Activated T-helper 1 cell treated with anti-CD3 and anti-CD28 coated beads, Interleukin-12 subunit alpha, Interleukin-12 subunit beta, Interleukin-2, Interleukin-4 antibody, amounts not matched to agents 30 ng/mL and 10 ng/mL and 1 ng/mL, durations not matched to agents 14 hours and 24 hours and 36 hours (primary cell): ENCODE measurements at regions not wholly inside any gene's neighbourhood (a gene's known extent, or its start where the extent isn't known, plus 50 kb on each side); places are given as distances from the start of the nearest gene placed in this dataset.

ENCODE experiments used
- DNase-seq: peaks from one replicate; pipeline ENCODE4 v3.0.0; 2021; ENCODE audit warnings: low spot score
- H3K27ac Mint-ChIP-seq: one replicate; pipeline ENCODE4 v1.8.0; 2021; ENCODE audit warnings: mild to moderate bottlenecking, mixed read lengths
- H3K27me3 Mint-ChIP-seq: one replicate; pipeline ENCODE4 v1.8.0; 2022; ENCODE audit warnings: mild to moderate bottlenecking, moderate library complexity, mixed read lengths; ENCODE audit not compliant: insufficient read depth
- H3K36me3 Mint-ChIP-seq: one replicate; pipeline ENCODE4 v1.8.0; 2021; ENCODE audit warnings: low read depth, mixed read lengths
- H3K4me1 Mint-ChIP-seq: one replicate; pipeline ENCODE4 v1.8.0; 2021; ENCODE audit warnings: low read depth, mixed read lengths
- H3K4me3 Mint-ChIP-seq: one replicate; pipeline ENCODE4 v1.8.0; 2021; ENCODE audit warnings: mild to moderate bottlenecking, moderate library complexity, mixed read lengths
- H3K9me3 Mint-ChIP-seq: one replicate; pipeline ENCODE4 v1.8.0; 2021; ENCODE audit warnings: mixed read lengths
- intact Hi-C: fragments of 100-400 bp; cut with micrococcal nuclease; formaldehyde crosslinking; loops from one replicate; pipeline ENCODE4 v1.15.1; 2024

- no peaks in the 10 kb centered on the region for H3K27me3 Mint-ChIP-seq
- H3K36me3 Mint-ChIP-seq: no peaks in the 10 kb centered on the region
- H3K4me1 Mint-ChIP-seq: no peaks in the 10 kb centered on the region
- DNase-seq: no peak
- no peaks in the 10 kb centered on the region for H3K9me3 Mint-ChIP-seq
- intact Hi-C loops: no loop called here
- no peak overlapping the region for H3K4me3 Mint-ChIP-seq
- H3K27ac Mint-ChIP-seq: no peak overlapping the region
Observed at GRCh38 chr2:163849756-163850435, 114.1 kb upstream of the FIGN start.

GRCh38 chr2:163838890-163839289 lies 103.1 kb upstream of the FIGN start:
- Mint-ChIP-seq H3K4me3 (no peak overlapping the region), H3K27me3 (no peaks in the 10 kb centered on the region), H3K9me3 (no peaks in the 10 kb centered on the region), H3K4me1 (no peaks in the 10 kb centered on the region), H3K27ac (no peak overlapping the region), H3K36me3 (no peaks in the 10 kb centered on the region)
- intact Hi-C loops: no loop called here
- DNase-seq: no peak

GRCh38 chr2:163836167-163836566 lies 100.4 kb upstream of the FIGN start:
- Mint-ChIP-seq H3K4me3 (no peak overlapping the region), H3K27ac (no peak overlapping the region), H3K36me3 (no peaks in the 10 kb centered on the region), H3K27me3 (no peaks in the 10 kb centered on the region), H3K9me3 (no peaks in the 10 kb centered on the region), H3K4me1 (no peaks in the 10 kb centered on the region)
- intact Hi-C loops: no loop called here
- no peak for DNase-seq

GRCh38 chr2:163834841-163835240 lies 99.0 kb upstream of the FIGN start:
- H3K27ac Mint-ChIP-seq: no peak overlapping the region
- no peaks in the 10 kb centered on the region for H3K27me3 Mint-ChIP-seq
- H3K4me1 Mint-ChIP-seq: no peaks in the 10 kb centered on the region
- H3K9me3 Mint-ChIP-seq: no peaks in the 10 kb centered on the region
- H3K36me3 Mint-ChIP-seq: no peaks in the 10 kb centered on the region
- DNase-seq: no peak
- no peak overlapping the region for H3K4me3 Mint-ChIP-seq
- intact Hi-C loops: no loop called here

GRCh38 chr2:163834221-163834620 lies 98.4 kb upstream of the FIGN start:
- Mint-ChIP-seq H3K36me3 (no peaks in the 10 kb centered on the region), H3K27me3 (no peaks in the 10 kb centered on the region), H3K9me3 (no peaks in the 10 kb centered on the region), H3K27ac (no peak overlapping the region), H3K4me1 (no peaks in the 10 kb centered on the region), H3K4me3 (no peak overlapping the region)
- intact Hi-C loops: no loop called here
- DNase-seq: no peak

DNA sequence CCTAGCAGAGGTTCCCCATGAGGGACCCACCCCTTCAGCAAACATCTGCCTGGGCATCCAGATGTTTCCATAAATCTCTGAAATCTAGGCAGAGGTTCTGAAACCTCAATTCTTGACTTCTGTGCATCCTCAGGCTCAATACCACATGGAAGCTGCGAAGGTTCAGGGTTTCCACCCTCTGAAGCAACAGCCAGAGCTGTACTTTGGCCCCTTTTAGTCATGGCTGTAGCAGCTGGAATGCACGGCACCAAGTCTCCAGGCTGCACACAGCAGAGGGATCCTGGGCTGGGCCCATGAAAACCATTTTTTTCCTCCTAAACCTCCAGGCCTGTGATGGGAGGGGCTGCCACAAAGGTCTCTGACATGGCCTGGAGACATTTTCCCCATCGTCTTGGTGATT lies 93.0 kb upstream of the FIGN start:
- Mint-ChIP-seq H3K27me3 (no peaks in the 10 kb centered on the region), H3K27ac (no peak overlapping the region), H3K4me3 (no peak overlapping the region), H3K36me3 (no peaks in the 10 kb centered on the region), H3K9me3 (no peaks in the 10 kb centered on the region), H3K4me1 (no peaks in the 10 kb centered on the region)
- no peak for DNase-seq
- intact Hi-C loops: no loop called here

DNA sequence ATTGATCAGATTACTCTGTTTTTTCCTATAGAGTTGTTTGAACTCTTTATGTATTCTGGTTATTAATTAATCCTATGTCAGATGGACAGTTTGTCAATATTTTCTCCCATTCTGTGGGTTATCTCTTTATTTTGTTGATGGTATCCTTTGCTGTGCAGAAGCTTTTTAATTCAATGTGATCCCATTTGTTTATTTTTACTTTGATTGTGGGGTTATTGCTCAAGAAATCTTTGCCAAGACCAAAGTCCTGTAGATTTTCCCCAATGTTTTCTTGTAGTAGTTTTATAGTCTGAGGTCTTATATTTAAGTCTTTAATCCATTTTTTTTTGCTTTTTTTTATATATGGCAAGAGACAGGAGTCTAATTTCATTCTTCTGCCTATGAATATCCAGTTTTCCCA lies 86.2 kb upstream of the FIGN start:
- no peaks in the 10 kb centered on the region for H3K4me1 Mint-ChIP-seq
- no peak overlapping the region for H3K4me3 Mint-ChIP-seq
- H3K27ac Mint-ChIP-seq: no peak overlapping the region
- H3K9me3 Mint-ChIP-seq: peaks cover 9% of the 10 kb centered on the region
- no peaks in the 10 kb centered on the region for H3K36me3 Mint-ChIP-seq
- H3K27me3 Mint-ChIP-seq: no peaks in the 10 kb centered on the region
- intact Hi-C loops: no loop called here
- DNase-seq: no peak

DNA sequence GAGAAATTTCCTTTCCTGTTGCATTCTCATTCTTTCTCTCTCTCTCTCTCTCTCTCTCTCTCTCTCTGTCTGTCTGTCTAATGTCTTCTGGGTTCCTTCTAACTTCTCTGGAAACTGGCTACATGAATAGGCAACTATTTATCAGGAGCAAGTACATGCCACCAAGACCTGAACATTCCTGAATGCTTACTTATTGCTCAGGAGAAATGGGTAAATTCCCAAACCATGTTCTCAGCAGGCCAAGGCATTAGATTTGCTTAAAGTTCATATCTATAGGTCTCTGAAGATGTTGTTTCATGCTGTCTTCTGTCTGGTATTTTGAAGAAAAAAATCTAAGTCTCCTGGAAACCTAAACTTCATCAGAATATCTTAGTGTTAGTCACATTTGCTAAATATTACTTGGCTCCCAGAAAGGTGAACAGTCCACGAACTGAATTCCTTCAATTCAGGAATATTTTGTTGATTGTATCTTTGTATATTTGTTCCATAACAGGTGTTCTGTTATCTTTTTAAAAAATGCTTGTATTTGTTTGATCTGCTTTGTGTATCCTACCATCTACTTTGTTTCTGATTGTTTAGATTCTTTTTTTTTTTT lies 77.2 kb upstream of the FIGN start:
- Mint-ChIP-seq H3K27ac (no peak overlapping the region), H3K4me3 (no peak overlapping the region), H3K27me3 (no peaks in the 10 kb centered on the region), H3K9me3 (peaks cover 10% of the 10 kb centered on the region), H3K4me1 (no peaks in the 10 kb centered on the region), H3K36me3 (no peaks in the 10 kb centered on the region)
- intact Hi-C loops: no loop called here
- DNase-seq: no peak

GRCh38 chr2:163808406-163808805 lies 72.6 kb upstream of the FIGN start:
- no peaks in the 10 kb centered on the region for H3K36me3 Mint-ChIP-seq
- peaks cover 4% of the 10 kb centered on the region for H3K9me3 Mint-ChIP-seq
- no peak overlapping the region for H3K27ac Mint-ChIP-seq
- intact Hi-C loops: no loop called here
- no peaks in the 10 kb centered on the region for H3K27me3 Mint-ChIP-seq
- no peak for DNase-seq
- no peak overlapping the region for H3K4me3 Mint-ChIP-seq
- H3K4me1 Mint-ChIP-seq: no peaks in the 10 kb centered on the region

GRCh38 chr2:163802284-163802683 lies 66.5 kb upstream of the FIGN start:
- no peaks in the 10 kb centered on the region for H3K4me1 Mint-ChIP-seq
- DNase-seq: no peak
- no peaks in the 10 kb centered on the region for H3K36me3 Mint-ChIP-seq
- no peak overlapping the region for H3K27ac Mint-ChIP-seq
- intact Hi-C loops: no loop called here
- no peaks in the 10 kb centered on the region for H3K27me3 Mint-ChIP-seq
- H3K4me3 Mint-ChIP-seq: no peak overlapping the region
- no peaks in the 10 kb centered on the region for H3K9me3 Mint-ChIP-seq

DNA sequence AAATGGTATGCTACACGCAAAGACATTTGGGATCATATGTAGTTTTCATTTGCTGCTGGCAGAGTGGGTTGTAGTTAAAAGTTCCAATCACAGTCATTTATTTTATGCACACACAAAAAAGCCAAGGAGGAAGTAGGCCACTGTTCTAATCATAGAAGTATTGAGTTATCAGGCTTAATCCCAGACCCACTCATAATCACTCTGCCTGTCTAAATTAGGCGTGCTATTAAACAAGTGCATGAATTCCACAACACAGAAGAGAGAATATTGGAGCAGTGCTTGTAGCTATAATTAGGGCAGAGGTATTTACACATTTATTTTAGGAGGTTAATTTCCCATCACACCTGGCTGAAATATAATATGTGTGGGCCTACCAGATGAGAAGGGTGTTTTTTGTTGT lies 65.7 kb upstream of the FIGN start:
- H3K36me3 Mint-ChIP-seq: no peaks in the 10 kb centered on the region
- DNase-seq: no peak
- no peak overlapping the region for H3K27ac Mint-ChIP-seq
- H3K27me3 Mint-ChIP-seq: no peaks in the 10 kb centered on the region
- H3K4me3 Mint-ChIP-seq: no peak overlapping the region
- H3K9me3 Mint-ChIP-seq: no peaks in the 10 kb centered on the region
- intact Hi-C loops: no loop called here
- H3K4me1 Mint-ChIP-seq: no peaks in the 10 kb centered on the region

- no peaks in the 10 kb centered on the region for H3K27me3 Mint-ChIP-seq
- intact Hi-C loops: no loop called here
- H3K36me3 Mint-ChIP-seq: no peaks in the 10 kb centered on the region
Observed at GRCh38 chr2:163800951-163801381, 65.2 kb upstream of the FIGN start.

DNA sequence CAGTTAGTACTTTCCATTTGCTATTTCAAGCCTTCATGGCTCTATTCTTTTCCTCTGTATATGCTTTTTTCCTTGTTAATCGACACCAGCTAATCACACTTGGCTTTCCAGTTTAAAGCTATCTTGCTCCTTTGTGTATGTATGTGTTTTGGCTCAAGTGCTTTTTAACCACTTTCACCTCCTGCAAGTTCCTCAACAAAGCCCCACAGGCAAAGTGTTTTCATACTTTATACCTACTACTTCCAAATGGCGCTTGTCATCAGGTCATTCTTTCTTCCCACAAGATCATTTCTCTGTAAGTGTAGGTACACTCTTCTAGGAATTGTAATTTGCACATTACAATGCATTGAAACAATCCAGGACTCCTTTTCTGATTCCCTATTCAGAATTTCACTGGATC lies 64.0 kb upstream of the FIGN start:
- Mint-ChIP-seq H3K4me3 (no peak overlapping the region), H3K36me3 (no peaks in the 10 kb centered on the region), H3K27ac (no peak overlapping the region), H3K9me3 (no peaks in the 10 kb centered on the region), H3K27me3 (no peaks in the 10 kb centered on the region), H3K4me1 (no peaks in the 10 kb centered on the region)
- DNase-seq: no peak
- intact Hi-C loops: no loop called here

More at GRCh38 chr2:163800951-163801381, 65.2 kb upstream of the FIGN start:
- no peaks in the 10 kb centered on the region for H3K9me3 Mint-ChIP-seq
- H3K27ac Mint-ChIP-seq: no peak overlapping the region
- no peak overlapping the region for H3K4me3 Mint-ChIP-seq
- DNase-seq: no peak
- H3K4me1 Mint-ChIP-seq: no peaks in the 10 kb centered on the region

- no peaks in the 10 kb centered on the region for H3K36me3 Mint-ChIP-seq
- no peak overlapping the region for H3K4me3 Mint-ChIP-seq
- DNase-seq: no peak
- no peaks in the 10 kb centered on the region for H3K27me3 Mint-ChIP-seq
- no peaks in the 10 kb centered on the region for H3K9me3 Mint-ChIP-seq
- intact Hi-C loops: no loop called here
- H3K27ac Mint-ChIP-seq: no peak overlapping the region
- H3K4me1 Mint-ChIP-seq: no peaks in the 10 kb centered on the region
Observed at GRCh38 chr2:163794635-163795034, 58.8 kb upstream of the FIGN start.
